SK-N-SH treated with all-trans-retinoic acid at 6 μM for 48 hours (cell line): ENCODE measurements at regions not wholly inside any gene's neighbourhood (a gene's known extent, or its start where the extent isn't known, plus 50 kb on each side); places are given as distances from the start of the nearest gene placed in this dataset.
"Not testable (repeated sequence)": the region's sequence is repeated elsewhere in the genome, so short reads cannot be mapped to it uniquely, and the experiment has no call there.

Experiments used
- ESRRG ChIP-seq: fragments of 250-450 bp; sonication (Bioruptor Pico); IDR thresholded peaks from 2 replicates; pipeline ENCODE4 v1.6.1; 2021; ENCODE audit warnings: mild to moderate bottlenecking
- OSR1 ChIP-seq: fragments of 250-450 bp; sonication (Bioruptor Pico); IDR thresholded peaks from 2 replicates; pipeline ENCODE4 v1.8.0; 2022; ENCODE audit warnings: moderate library complexity, mild to moderate bottlenecking, inconsistent platforms
- ZFP3 ChIP-seq: fragments of 250-450 bp; sonication (Bioruptor Pico); IDR thresholded peaks from 2 replicates; pipeline ENCODE4 v1.5.0; 2020; ENCODE audit warnings: mild to moderate bottlenecking, moderate library complexity

DNA sequence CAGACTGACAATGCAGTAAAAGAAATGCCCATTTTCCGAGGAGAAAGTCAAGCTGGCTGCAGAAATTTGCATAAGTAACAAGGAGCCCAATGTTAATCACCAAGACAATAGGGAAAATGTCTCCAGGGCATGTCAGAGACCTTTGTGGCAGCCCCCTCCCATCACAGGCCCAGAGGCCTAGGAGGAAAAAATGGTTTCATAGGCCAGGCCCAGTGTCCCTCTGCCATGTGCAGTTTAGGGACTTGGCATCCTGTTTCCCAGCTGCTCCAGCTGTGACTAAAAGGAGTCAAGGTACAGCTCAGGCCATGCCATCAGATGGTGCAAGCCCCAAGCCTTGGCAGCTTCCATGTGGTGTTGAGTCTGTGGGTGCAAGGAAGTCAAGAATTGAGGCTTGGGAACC, 68.6 kb upstream of the F9 start:
- TF ChIP-seq OSR1, ZFP3, ESRRG (CRISPR knock-in tag): not testable (repeated sequence)
